ENCODE measurements at regions not wholly inside any gene's neighbourhood (a gene's known extent, or its start where the extent isn't known, plus 50 kb on each side); places are given as distances from the start of the nearest gene placed in this dataset.

DNA sequence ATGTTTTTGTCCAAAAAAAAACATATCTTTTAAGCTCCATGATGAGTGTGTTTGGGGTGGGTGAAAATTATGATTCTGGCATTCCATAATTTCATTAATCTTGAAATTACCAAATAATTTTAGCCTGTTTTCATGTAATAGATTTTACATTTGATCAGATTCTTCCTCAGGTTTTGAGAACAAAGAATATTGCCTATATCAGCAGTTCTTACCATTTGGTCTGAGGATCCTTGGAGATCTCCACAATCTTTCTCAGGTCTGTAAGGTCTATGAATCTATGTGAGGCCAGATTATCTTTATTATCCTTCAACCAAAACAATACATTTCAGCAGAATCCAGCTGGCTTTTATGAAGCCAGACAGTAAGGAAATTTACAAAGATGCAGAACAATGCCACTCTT is 373.3 kb upstream of the E2F7 start:
- H3K9me3 ChIP-seq (ENCODE audit: control insufficient read depth in 1 of 2, low read length in 2 of 2), result no peaks in the 10 kb centered on the region
- no peak overlapping the region for H3K27ac ChIP-seq (ENCODE audit: low read length)
- H3K4me1 ChIP-seq (ENCODE audit: control insufficient read depth in 1 of 2, insufficient read depth in 2 of 2, low read length in 2 of 2), result peaks cover 0 to under 1% of the 10 kb centered on the region in 2 donors
- no peak overlapping the region for H3K4me3 ChIP-seq (ENCODE audit: low read depth in 1 of 2, low read length in 2 of 2)
- no peaks in the 10 kb centered on the region for H3K27me3 ChIP-seq (ENCODE audit: low read depth, low read length)
- no peaks in the 10 kb centered on the region for H3K36me3 ChIP-seq (ENCODE audit: control insufficient read depth in 1 of 2, insufficient read depth in 2 of 2, low read length in 2 of 2)

DNA sequence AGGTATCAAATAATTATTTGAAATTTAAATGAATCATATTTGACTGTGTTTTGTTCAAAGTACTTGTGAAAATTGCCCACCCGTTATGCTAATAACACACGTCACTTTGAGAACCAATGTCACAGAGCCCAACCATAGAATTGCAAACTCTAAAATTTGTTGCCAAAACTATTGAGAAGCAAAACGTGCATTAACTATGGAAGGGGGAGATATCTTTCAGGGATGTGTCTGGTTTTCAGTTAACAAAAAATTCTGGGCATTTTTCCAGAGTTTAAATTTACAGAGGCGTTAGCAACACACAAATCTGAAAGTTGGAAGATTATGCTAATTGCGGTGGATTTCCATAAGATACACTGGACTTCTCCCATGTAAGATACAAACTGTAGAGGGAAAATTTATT is 371.8 kb upstream of the E2F7 start:
- H3K27ac ChIP-seq (ENCODE audit: low read length), result no peak overlapping the region
- no peaks in the 10 kb centered on the region for H3K36me3 ChIP-seq (ENCODE audit: control insufficient read depth in 1 of 2, insufficient read depth in 2 of 2, low read length in 2 of 2)
- no peaks in the 10 kb centered on the region for H3K27me3 ChIP-seq (ENCODE audit: low read depth, low read length)
- peaks cover 0 to 7% of the 10 kb centered on the region in 2 donors for H3K4me1 ChIP-seq (ENCODE audit: control insufficient read depth in 1 of 2, insufficient read depth in 2 of 2, low read length in 2 of 2)
- H3K9me3 ChIP-seq (ENCODE audit: control insufficient read depth in 1 of 2, low read length in 2 of 2), result no peaks in the 10 kb centered on the region
- no peak overlapping the region for H3K4me3 ChIP-seq (ENCODE audit: low read depth in 1 of 2, low read length in 2 of 2)

DNA sequence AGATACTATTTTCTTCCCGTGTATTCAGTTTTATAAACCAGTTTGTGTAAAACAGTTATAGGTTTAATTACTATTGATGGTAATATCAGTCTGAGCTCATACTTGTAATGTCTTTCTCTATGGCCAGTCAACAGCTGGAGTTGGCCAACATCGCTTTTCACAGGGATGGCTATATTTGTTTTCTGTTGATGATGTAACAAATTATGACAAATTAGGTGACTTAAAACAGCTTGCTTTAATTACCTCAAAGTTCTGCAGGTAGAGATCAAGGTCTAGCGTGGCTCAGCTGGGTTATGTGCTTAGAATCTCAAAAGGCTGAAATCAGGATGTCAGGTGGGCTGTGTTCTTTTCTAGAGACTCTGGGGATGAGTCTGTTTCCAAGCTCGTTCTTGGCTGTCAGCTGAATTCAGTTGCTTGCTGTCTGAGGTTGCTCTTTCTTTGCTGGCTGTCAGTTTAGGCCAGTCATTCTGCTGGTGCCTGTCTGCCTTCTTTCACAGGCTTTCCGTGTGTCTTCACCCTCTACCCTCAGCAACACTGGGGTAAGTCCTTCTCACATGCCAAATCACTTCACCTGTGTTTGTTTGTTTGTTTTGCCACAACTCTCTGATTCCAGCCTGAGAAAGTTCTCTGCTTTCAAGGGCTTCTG is 370.2 kb upstream of the E2F7 start:
- Histone ChIP-seq H3K27ac (ENCODE audit: low read length) (no peak overlapping the region), H3K36me3 (ENCODE audit: control insufficient read depth in 1 of 2, insufficient read depth in 2 of 2, low read length in 2 of 2) (no peaks in the 10 kb centered on the region), H3K9me3 (ENCODE audit: control insufficient read depth in 1 of 2, low read length in 2 of 2) (no peaks in the 10 kb centered on the region), H3K4me3 (ENCODE audit: low read depth in 1 of 2, low read length in 2 of 2) (no peak overlapping the region), H3K27me3 (ENCODE audit: low read depth, low read length) (no peaks in the 10 kb centered on the region), H3K4me1 (ENCODE audit: control insufficient read depth in 1 of 2, insufficient read depth in 2 of 2, low read length in 2 of 2) (peaks cover 0 to 7% of the 10 kb centered on the region in 2 donors)

DNA sequence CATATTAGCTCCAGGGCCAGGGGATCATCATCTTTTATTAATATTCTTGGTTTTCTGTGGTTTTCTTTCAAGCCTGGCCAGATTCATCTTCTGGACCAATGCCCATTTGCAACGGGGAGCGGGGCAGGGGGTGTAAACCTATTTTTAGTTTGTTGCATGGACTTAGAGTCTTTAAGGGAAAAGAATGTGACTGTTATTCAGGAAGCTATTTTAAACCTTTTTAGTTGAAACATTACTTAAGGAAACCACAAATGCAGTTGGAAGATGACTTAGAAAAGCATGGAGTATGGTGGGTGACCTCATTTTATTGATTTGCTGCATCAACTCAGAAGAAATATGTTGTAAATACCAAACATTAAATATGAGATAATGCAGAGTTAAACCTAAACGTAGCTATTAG is 368.4 kb upstream of the E2F7 start:
- H3K27ac ChIP-seq (ENCODE audit: low read length), result no peak overlapping the region
- H3K9me3 ChIP-seq (ENCODE audit: control insufficient read depth in 1 of 2, low read length in 2 of 2), result no peaks in the 10 kb centered on the region
- H3K27me3 ChIP-seq (ENCODE audit: low read depth, low read length), result no peaks in the 10 kb centered on the region
- H3K36me3 ChIP-seq (ENCODE audit: control insufficient read depth in 1 of 2, insufficient read depth in 2 of 2, low read length in 2 of 2), result no peaks in the 10 kb centered on the region
- H3K4me1 ChIP-seq (ENCODE audit: control insufficient read depth in 1 of 2, insufficient read depth in 2 of 2, low read length in 2 of 2), result peaks cover 0 to 7% of the 10 kb centered on the region in 2 donors
- H3K4me3 ChIP-seq (ENCODE audit: low read depth in 1 of 2, low read length in 2 of 2), result no peak overlapping the region

DNA sequence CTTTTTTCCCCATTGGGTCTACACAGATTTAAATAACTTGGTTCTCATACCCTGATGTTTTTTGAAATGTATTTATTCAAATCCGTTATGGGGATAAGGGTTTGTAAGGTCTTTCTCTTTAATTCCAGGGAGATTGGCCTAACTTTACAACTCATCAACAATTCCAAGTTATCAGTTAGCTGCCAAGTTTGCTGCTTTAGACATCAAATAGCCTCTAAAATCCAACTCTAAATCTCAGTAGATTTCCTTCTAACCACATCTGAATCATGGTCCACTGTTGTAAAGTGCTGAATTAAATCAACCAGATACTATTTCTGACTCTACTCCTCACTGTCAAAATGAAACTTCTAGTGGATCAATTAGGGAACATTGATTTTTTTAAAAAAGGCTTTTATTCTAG is 364.1 kb upstream of the E2F7 start:
- H3K4me1 ChIP-seq (ENCODE audit: control insufficient read depth in 1 of 2, insufficient read depth in 2 of 2, low read length in 2 of 2), result peaks cover 0 to 7% of the 10 kb centered on the region in 2 donors
- H3K4me3 ChIP-seq (ENCODE audit: low read depth in 1 of 2, low read length in 2 of 2), result no peak overlapping the region
- H3K9me3 ChIP-seq (ENCODE audit: control insufficient read depth in 1 of 2, low read length in 2 of 2), result peaks cover 0 to 4% of the 10 kb centered on the region in 2 donors
- no peaks in the 10 kb centered on the region for H3K27me3 ChIP-seq (ENCODE audit: low read depth, low read length)
- H3K36me3 ChIP-seq (ENCODE audit: control insufficient read depth in 1 of 2, insufficient read depth in 2 of 2, low read length in 2 of 2), result no peaks in the 10 kb centered on the region
- H3K27ac ChIP-seq (ENCODE audit: low read length), result no peak overlapping the region

DNA sequence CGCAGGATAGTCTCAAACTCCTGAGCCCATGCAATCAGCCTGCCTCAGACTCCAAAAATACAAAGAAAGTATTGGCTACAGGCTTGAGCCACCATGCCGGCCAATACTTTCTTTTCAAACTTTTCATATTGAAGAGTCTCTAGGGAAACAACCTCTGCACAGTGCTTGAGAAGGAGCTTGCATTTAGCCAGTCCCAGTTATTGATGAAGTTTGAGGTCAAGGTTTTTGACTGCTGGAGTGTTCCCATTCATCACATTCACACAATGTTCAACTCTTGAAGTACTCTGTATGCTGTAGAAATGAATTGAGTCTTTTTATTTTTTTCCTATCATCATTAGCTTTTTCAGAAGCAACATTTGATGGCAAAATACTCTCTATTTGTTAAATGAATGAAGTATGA is 355.8 kb upstream of the E2F7 start:
- Histone ChIP-seq H3K4me3 (ENCODE audit: low read depth in 1 of 2, low read length in 2 of 2) (no peak overlapping the region), H3K9me3 (ENCODE audit: control insufficient read depth in 1 of 2, low read length in 2 of 2) (peaks cover 0 to 4% of the 10 kb centered on the region in 2 donors), H3K4me1 (ENCODE audit: control insufficient read depth in 1 of 2, insufficient read depth in 2 of 2, low read length in 2 of 2) (no peaks in the 10 kb centered on the region)

DNA sequence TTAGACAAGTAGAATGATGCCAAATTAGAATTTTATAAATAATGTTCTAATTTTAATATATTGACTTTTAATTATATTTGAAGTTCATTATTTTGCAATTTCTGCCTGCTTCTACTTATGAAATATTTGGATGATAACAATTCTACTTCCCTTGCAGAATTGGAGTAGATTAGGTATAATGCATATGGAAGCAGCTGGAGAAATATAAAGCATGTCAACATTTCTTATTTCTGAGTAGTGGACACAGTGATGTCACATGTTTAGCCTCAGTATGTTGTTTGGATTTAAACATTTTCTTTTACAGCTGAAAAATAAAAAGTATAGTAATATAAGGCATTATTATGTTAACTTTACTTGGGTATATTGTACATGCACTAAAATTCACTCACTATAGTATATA is 344.2 kb upstream of the E2F7 start:
- Histone ChIP-seq H3K27me3 (ENCODE audit: low read depth, low read length) (no peaks in the 10 kb centered on the region), H3K4me1 (ENCODE audit: control insufficient read depth in 1 of 2, insufficient read depth in 2 of 2, low read length in 2 of 2) (no peaks in the 10 kb centered on the region), H3K9me3 (ENCODE audit: control insufficient read depth in 1 of 2, low read length in 2 of 2) (no peaks in the 10 kb centered on the region), H3K36me3 (ENCODE audit: control insufficient read depth in 1 of 2, insufficient read depth in 2 of 2, low read length in 2 of 2) (no peaks in the 10 kb centered on the region), H3K4me3 (ENCODE audit: low read depth in 1 of 2, low read length in 2 of 2) (no peak overlapping the region), H3K27ac (ENCODE audit: low read length) (no peak overlapping the region)

More for the DNA sequence above, 355.8 kb upstream of the E2F7 start:
- Histone ChIP-seq H3K36me3 (ENCODE audit: control insufficient read depth in 1 of 2, insufficient read depth in 2 of 2, low read length in 2 of 2) (no peaks in the 10 kb centered on the region), H3K27me3 (ENCODE audit: low read depth, low read length) (no peaks in the 10 kb centered on the region), H3K27ac (ENCODE audit: low read length) (no peak overlapping the region)

DNA sequence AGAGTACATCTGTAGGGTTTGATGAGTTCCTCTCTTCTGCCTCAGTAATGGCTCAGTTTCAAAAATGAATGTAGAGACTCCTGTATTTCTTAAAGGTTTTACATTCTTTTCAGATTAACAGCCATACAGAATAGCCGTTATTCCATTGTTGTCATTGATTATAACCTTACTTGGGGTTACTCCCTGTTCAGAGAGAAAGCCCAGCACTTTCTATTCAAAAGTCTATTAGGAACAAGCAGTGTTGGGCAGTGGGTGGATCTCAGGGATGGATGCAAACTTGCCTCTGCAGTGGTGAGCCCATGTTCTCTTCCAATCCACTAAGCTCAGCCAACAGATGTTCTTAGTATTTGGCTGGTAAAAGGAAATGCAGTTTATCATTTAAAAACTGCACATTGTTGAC is 342.6 kb upstream of the E2F7 start:
- H3K4me1 ChIP-seq (ENCODE audit: control insufficient read depth in 1 of 2, insufficient read depth in 2 of 2, low read length in 2 of 2), result no peaks in the 10 kb centered on the region
- no peak overlapping the region for H3K4me3 ChIP-seq (ENCODE audit: low read depth in 1 of 2, low read length in 2 of 2)
- no peaks in the 10 kb centered on the region for H3K36me3 ChIP-seq (ENCODE audit: control insufficient read depth in 1 of 2, insufficient read depth in 2 of 2, low read length in 2 of 2)
- no peaks in the 10 kb centered on the region for H3K9me3 ChIP-seq (ENCODE audit: control insufficient read depth in 1 of 2, low read length in 2 of 2)
- H3K27ac ChIP-seq (ENCODE audit: low read length), result no peak overlapping the region
- no peaks in the 10 kb centered on the region for H3K27me3 ChIP-seq (ENCODE audit: low read depth, low read length)

DNA sequence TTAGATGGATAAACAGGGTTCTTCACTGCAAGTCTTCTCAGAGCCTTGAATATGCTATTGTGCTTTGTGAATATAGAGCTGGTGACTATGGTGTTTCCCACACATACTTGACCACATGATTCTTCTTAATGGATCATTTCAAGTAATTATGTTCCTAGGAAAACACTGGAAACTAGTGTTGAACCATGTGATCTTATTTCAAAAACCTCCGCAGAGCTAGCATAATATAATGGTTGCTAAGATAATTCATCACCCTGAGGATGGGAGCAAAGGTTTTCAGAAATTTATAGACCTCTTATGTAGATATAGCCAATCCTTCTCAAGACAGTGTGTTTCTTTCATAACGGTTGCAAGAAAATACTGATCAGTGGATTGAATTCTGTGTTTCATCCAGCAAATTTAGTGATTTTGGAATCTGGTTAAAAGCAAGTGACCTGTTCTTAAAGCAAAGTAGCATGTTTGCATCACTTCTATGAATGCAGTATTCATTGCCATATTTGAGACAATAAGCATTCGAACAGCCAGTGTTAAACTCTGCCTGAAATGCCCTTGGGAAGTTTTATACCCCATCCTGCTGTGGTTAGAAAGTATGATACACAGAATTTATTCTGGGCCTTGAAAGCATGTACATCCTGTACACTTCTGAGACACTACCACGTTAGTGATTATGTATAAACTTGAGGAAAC is 341.0 kb upstream of the E2F7 start:
- H3K9me3 ChIP-seq (ENCODE audit: control insufficient read depth in 1 of 2, low read length in 2 of 2), result no peaks in the 10 kb centered on the region
- H3K4me1 ChIP-seq (ENCODE audit: control insufficient read depth in 1 of 2, insufficient read depth in 2 of 2, low read length in 2 of 2), result no peaks in the 10 kb centered on the region
- no peaks in the 10 kb centered on the region for H3K27me3 ChIP-seq (ENCODE audit: low read depth, low read length)
- H3K4me3 ChIP-seq (ENCODE audit: low read depth in 1 of 2, low read length in 2 of 2), result no peak overlapping the region
- H3K27ac ChIP-seq (ENCODE audit: low read length), result no peak overlapping the region
- H3K36me3 ChIP-seq (ENCODE audit: control insufficient read depth in 1 of 2, insufficient read depth in 2 of 2, low read length in 2 of 2), result no peaks in the 10 kb centered on the region

DNA sequence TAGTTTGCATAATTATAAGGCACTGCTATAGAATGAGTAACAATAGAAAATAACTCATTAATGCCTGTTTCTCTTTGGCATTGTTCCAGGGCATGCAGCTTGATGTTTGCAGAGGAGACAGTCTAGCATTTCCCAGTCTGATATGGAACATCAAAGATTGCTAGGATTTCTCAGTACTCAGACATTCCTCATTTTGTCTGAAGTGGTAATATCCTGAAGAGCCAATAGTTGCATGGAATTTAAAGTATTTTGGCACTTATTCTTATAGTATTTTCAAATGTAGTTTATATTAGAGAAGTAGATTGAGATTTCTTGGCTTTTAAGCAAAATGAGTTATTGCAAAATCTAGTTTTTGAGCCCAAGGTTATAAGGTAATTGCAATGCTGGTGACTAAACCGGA is 337.3 kb upstream of the E2F7 start:
- Histone ChIP-seq H3K4me1 (ENCODE audit: control insufficient read depth in 1 of 2, insufficient read depth in 2 of 2, low read length in 2 of 2) (no peaks in the 10 kb centered on the region), H3K9me3 (ENCODE audit: control insufficient read depth in 1 of 2, low read length in 2 of 2) (no peaks in the 10 kb centered on the region), H3K27me3 (ENCODE audit: low read depth, low read length) (no peaks in the 10 kb centered on the region), H3K36me3 (ENCODE audit: control insufficient read depth in 1 of 2, insufficient read depth in 2 of 2, low read length in 2 of 2) (no peaks in the 10 kb centered on the region), H3K27ac (ENCODE audit: low read length) (no peak overlapping the region), H3K4me3 (ENCODE audit: low read depth in 1 of 2, low read length in 2 of 2) (no peak overlapping the region)

DNA sequence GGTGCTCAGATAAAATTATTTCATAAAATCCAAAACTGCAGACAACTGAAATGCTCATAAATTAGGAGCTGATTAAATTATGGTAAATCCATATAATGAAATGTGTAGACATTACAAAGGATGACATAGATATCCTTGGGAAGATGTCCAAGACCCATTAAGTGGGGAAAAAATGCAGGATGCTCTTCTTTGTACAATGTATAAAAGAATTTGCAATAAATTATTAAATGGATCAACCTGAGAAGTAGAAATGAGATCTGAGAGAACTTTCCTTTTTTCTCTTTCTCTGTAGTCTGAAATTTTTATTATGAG is 336.4 kb upstream of the E2F7 start:
- Histone ChIP-seq H3K4me1 (ENCODE audit: control insufficient read depth in 1 of 2, insufficient read depth in 2 of 2, low read length in 2 of 2) (no peaks in the 10 kb centered on the region), H3K9me3 (ENCODE audit: control insufficient read depth in 1 of 2, low read length in 2 of 2) (no peaks in the 10 kb centered on the region), H3K27me3 (ENCODE audit: low read depth, low read length) (no peaks in the 10 kb centered on the region), H3K36me3 (ENCODE audit: control insufficient read depth in 1 of 2, insufficient read depth in 2 of 2, low read length in 2 of 2) (no peaks in the 10 kb centered on the region), H3K27ac (ENCODE audit: low read length) (no peak overlapping the region), H3K4me3 (ENCODE audit: low read depth in 1 of 2, low read length in 2 of 2) (no peak overlapping the region)

Measured in muscle layer of duodenum (tissue), 2 donors.